ENCODE measurements at regions not wholly inside any gene's neighbourhood (a gene's known extent, or its start where the extent isn't known, plus 50 kb on each side); places are given as distances from the start of the nearest gene placed in this dataset.

DNA sequence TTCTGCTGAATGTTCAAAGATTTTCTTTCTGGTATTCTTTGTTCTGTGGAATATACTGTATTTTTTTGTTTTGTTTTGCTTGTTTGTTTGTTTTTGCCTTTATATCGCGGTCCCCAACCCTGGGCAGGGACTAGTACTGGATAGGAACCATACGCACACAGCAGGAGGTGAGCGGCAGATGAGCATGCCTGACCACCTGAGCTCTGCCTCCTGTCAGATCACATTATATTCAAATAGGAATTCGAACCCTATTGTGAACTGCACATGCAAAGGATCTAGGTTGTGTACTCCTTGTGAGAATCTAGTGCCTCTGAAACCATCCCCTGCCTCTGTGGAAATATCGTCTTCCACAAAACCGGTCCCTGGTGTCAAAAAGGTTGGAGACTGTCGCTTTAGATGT, 83.3 kb upstream of the ANO3 start:
- intact Hi-C loops (cut with micrococcal nuclease), result no loop called here
- H3K4me2 ChIP-seq (ENCODE audit: low read length), result no peak overlapping the region
- H3K4me1 ChIP-seq (ENCODE audit: control insufficient read depth in 1 of 2, insufficient read depth in 2 of 2, low read length in 2 of 2), result no peaks in the 10 kb centered on the region
- H3K27me3 ChIP-seq (ENCODE audit: insufficient read depth, low read length), result no peaks in the 10 kb centered on the region
- TF ChIP-seq ZNF274 (IDR thresholded peaks at IDR 0.05; ENCODE audit: low read depth, low read length), result no peak
- no peak for TF ChIP-seq RAD21 (IDR thresholded peaks at IDR 0.05; ENCODE audit: low read depth)
- TF ChIP-seq EZH2 (IDR thresholded peaks at IDR 0.05), result no peak
- no peak for TF ChIP-seq CBX3 (IDR thresholded peaks at IDR 0.05; ENCODE audit: low read depth)
- TF ChIP-seq CEBPB (IDR thresholded peaks at IDR 0.05; ENCODE audit: low read depth), result no peak
- TF ChIP-seq REST (IDR thresholded peaks at IDR 0.05; ENCODE audit: low read depth), result no peak
- H3K9me3 ChIP-seq (ENCODE audit: control insufficient read depth in 1 of 2, insufficient read depth in 1 of 2, low read depth in 1 of 2, low read length in 2 of 2), result peaks cover 3 to 14% of the 10 kb centered on the region in 2 experiments; a peak in 2 of 4 replicates
- no peak overlapping the region for H2AFZ ChIP-seq (ENCODE audit: low read depth, low read length, poor library complexity, severe bottlenecking)
- no peaks in the 10 kb centered on the region for H3K79me2 ChIP-seq (ENCODE audit: insufficient read depth, low read length)
- ATAC-seq (no peak), DNase-seq (ENCODE audit: low read depth, low spot score) (no peak)
- ChIA-PET RAD21 (ENCODE audit: low non-redundant PET in 1 of 2, low total read pairs in 2 of 2, uncharacterized antibody in 2 of 2, unreplicated experiment in 2 of 2) (no interaction called here), POLR2A (no interaction called here), CTCF (no interaction called here)
- no peak overlapping the region for H3K9ac ChIP-seq (ENCODE audit: low read length)
- no peaks in the 10 kb centered on the region for H3K9me2 ChIP-seq (ENCODE audit: insufficient read depth)
- H4K20me1 ChIP-seq (ENCODE audit: insufficient read depth), result no peaks in the 10 kb centered on the region
- BruUV-seq (replicated peaks), result no TSS peak
- no peak overlapping the region for H3K4me3 ChIP-seq (replicated peaks in 1 of 2; ENCODE audit: low read depth in 1 of 2, low read length in 2 of 2)
- no peak overlapping the region for H3K27ac ChIP-seq (ENCODE audit: low read depth, low read length)
- H3K36me3 ChIP-seq (ENCODE audit: control insufficient read depth in 1 of 2, insufficient read depth in 2 of 2, low read length in 2 of 2), result no peaks in the 10 kb centered on the region

DNA sequence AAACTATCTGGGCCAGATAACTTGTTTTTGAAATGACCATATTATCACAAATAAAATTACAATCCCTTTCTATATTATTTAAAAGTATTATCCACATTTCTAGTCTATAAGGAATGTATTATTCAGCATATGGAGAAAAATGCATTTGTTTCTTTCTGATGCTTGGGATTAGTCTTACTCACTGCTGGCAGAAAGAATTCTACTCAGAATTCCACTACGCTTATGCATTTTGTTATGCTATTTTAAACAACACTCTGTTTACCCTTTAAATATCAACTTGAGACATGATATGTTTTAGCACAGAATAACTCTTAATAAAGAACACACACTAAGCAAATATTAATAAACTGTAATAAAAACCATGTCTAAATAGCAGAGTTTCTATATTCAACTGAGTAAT, 77.6 kb upstream of the ANO3 start:
- BruUV-seq (replicated peaks), result no TSS peak
- intact Hi-C loops (cut with micrococcal nuclease), result no loop called here
- TF ChIP-seq SP1 (IDR thresholded peaks at IDR 0.05; ENCODE audit: low read depth) (no peak), TCF7L2 (IDR thresholded peaks at IDR 0.05; ENCODE audit: borderline replicate concordance, extremely low read depth, insufficient read depth, insufficient read length) (no peak), YY1 (IDR thresholded peaks at IDR 0.05; ENCODE audit: extremely low read depth, insufficient replicate concordance, low read depth, low read length) (no peak), SIN3A (IDR thresholded peaks at IDR 0.05; ENCODE audit: low read depth) (no peak), ELF1 (IDR thresholded peaks at IDR 0.05; ENCODE audit: borderline replicate concordance, low read depth) (no peak), CTCF (IDR thresholded peaks at IDR 0.05 in 2 of 3, conservative IDR thresholded peaks at IDR 0.05 in 1 of 3; ENCODE audit: borderline replicate concordance in 1 of 3, insufficient read depth in 1 of 3, low read depth in 2 of 3, low read length in 2 of 3) (no peak), JUND (IDR thresholded peaks at IDR 0.05) (no peak)
- TF ChIP-seq, protein P1, sequence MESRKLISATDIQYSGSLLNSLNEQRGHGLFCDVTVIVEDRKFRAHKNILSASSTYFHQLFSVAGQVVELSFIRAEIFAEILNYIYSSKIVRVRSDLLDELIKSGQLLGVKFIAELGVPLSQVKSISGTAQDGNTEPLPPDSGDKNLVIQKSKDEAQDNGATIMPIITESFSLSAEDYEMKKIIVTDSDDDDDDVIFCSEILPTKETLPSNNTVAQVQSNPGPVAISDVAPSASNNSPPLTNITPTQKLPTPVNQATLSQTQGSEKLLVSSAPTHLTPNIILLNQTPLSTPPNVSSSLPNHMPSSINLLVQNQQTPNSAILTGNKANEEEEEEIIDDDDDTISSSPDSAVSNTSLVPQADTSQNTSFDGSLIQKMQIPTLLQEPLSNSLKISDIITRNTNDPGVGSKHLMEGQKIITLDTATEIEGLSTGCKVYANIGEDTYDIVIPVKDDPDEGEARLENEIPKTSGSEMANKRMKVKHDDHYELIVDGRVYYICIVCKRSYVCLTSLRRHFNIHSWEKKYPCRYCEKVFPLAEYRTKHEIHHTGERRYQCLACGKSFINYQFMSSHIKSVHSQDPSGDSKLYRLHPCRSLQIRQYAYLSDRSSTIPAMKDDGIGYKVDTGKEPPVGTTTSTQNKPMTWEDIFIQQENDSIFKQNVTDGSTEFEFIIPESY (IDR thresholded peaks at IDR 0.05; ENCODE audit: extremely low read depth, insufficient replicate concordance, low read length), result no peak

More for the DNA sequence above, 77.6 kb upstream of the ANO3 start:
- Histone ChIP-seq H3K27me3 (ENCODE audit: insufficient read depth, low read length) (no peaks in the 10 kb centered on the region), H3K36me3 (ENCODE audit: control insufficient read depth in 1 of 2, insufficient read depth in 2 of 2, low read length in 2 of 2) (no peaks in the 10 kb centered on the region), H2AFZ (ENCODE audit: low read depth, low read length, poor library complexity, severe bottlenecking) (no peak overlapping the region), H3K27ac (ENCODE audit: low read depth, low read length) (no peak overlapping the region), H3K9me2 (ENCODE audit: insufficient read depth) (no peaks in the 10 kb centered on the region), H3K79me2 (ENCODE audit: insufficient read depth, low read length) (no peaks in the 10 kb centered on the region), H3K9me3 (ENCODE audit: control insufficient read depth in 1 of 2, insufficient read depth in 1 of 2, low read depth in 1 of 2, low read length in 2 of 2) (peaks cover 3 to 22% of the 10 kb centered on the region in 2 experiments; a peak in 2 of 4 replicates), H3K4me1 (ENCODE audit: control insufficient read depth in 1 of 2, insufficient read depth in 2 of 2, low read length in 2 of 2) (no peaks in the 10 kb centered on the region), H3K4me3 (replicated peaks in 1 of 2; ENCODE audit: low read depth in 1 of 2, low read length in 2 of 2) (no peak overlapping the region), H3K4me2 (ENCODE audit: low read length) (no peak overlapping the region), H3K9ac (ENCODE audit: low read length) (no peak overlapping the region), H4K20me1 (ENCODE audit: insufficient read depth) (no peaks in the 10 kb centered on the region)
- CTCF ChIA-PET, result no interaction called here
- POLR2A ChIA-PET, result no interaction called here
- RAD21 ChIA-PET (ENCODE audit: low non-redundant PET in 1 of 2, low total read pairs in 2 of 2, uncharacterized antibody in 2 of 2, unreplicated experiment in 2 of 2), result no interaction called here
- no peak for DNase-seq (ENCODE audit: low read depth, low spot score)
- ATAC-seq, result no peak

Measured in HCT116 (cell line).